Osteocyte (in vitro differentiated cells): ENCODE measurements at regions not wholly inside any gene's neighbourhood (a gene's known extent, or its start where the extent isn't known, plus 50 kb on each side); places are given as distances from the start of the nearest gene placed in this dataset.

ENCODE experiments used
- DNase-seq: peaks from one replicate; pipeline ENCODE4 v3.0.0; 2021; ENCODE audit warnings: mixed read lengths; ENCODE audit not compliant: unreplicated experiment; ENCODE audit errors: extremely low spot score
- H3K27ac Mint-ChIP-seq: one replicate; pipeline ENCODE4 v1.8.0; 2021; ENCODE audit warnings: mild to moderate bottlenecking, mixed read lengths; ENCODE audit not compliant: unreplicated experiment
- H3K27me3 Mint-ChIP-seq: one replicate; pipeline ENCODE4 v1.8.0; 2021; ENCODE audit warnings: mixed read lengths; ENCODE audit not compliant: unreplicated experiment
- H3K36me3 Mint-ChIP-seq: one replicate; pipeline ENCODE4 v1.8.0; 2021; ENCODE audit warnings: mixed read lengths; ENCODE audit not compliant: unreplicated experiment
- H3K4me1 Mint-ChIP-seq: one replicate; pipeline ENCODE4 v1.8.0; 2021; ENCODE audit warnings: mixed read lengths; ENCODE audit not compliant: unreplicated experiment
- H3K4me3 Mint-ChIP-seq: one replicate; pipeline ENCODE4 v1.8.0; 2021; ENCODE audit warnings: mild to moderate bottlenecking, moderate library complexity, mixed read lengths; ENCODE audit not compliant: unreplicated experiment
- H3K9me3 Mint-ChIP-seq: one replicate; pipeline ENCODE4 v1.8.0; 2021; ENCODE audit warnings: mixed read lengths; ENCODE audit not compliant: unreplicated experiment
- TF ChIP-seq, protein P1 (sequence below): fragments of 200-600 bp; sonication (generic); IDR thresholded peaks from 2 replicates; pipeline ENCODE4 v1.5.0; 2021; ENCODE audit warnings: antibody characterized with exemption, mild to moderate bottlenecking, moderate library complexity

GRCh38 chr12:83864054-83864453 is 1048.5 kb downstream of the SLC6A15 start:
- Mint-ChIP-seq H3K9me3 (peaks cover 5% of the 10 kb centered on the region), H3K27me3 (no peaks in the 10 kb centered on the region), H3K4me3 (no peak overlapping the region), H3K4me1 (peaks cover 20% of the 10 kb centered on the region), H3K36me3 (no peaks in the 10 kb centered on the region), H3K27ac (peak overlapping the region; percentile 60)
- no peak for DNase-seq
- TF ChIP-seq, protein P1, sequence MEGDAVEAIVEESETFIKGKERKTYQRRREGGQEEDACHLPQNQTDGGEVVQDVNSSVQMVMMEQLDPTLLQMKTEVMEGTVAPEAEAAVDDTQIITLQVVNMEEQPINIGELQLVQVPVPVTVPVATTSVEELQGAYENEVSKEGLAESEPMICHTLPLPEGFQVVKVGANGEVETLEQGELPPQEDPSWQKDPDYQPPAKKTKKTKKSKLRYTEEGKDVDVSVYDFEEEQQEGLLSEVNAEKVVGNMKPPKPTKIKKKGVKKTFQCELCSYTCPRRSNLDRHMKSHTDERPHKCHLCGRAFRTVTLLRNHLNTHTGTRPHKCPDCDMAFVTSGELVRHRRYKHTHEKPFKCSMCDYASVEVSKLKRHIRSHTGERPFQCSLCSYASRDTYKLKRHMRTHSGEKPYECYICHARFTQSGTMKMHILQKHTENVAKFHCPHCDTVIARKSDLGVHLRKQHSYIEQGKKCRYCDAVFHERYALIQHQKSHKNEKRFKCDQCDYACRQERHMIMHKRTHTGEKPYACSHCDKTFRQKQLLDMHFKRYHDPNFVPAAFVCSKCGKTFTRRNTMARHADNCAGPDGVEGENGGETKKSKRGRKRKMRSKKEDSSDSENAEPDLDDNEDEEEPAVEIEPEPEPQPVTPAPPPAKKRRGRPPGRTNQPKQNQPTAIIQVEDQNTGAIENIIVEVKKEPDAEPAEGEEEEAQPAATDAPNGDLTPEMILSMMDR: no peak

- Mint-ChIP-seq H3K36me3 (peaks cover 7% of the 10 kb centered on the region), H3K9me3 (peaks cover 32% of the 10 kb centered on the region), H3K4me3 (no peak overlapping the region), H3K4me1 (peaks cover 8% of the 10 kb centered on the region), H3K27ac (no peak overlapping the region), H3K27me3 (no peaks in the 10 kb centered on the region)
- TF ChIP-seq, protein P1: no peak
- DNase-seq: no peak
Measured at GRCh38 chr12:83859021-83859420, 1053.6 kb downstream of the SLC6A15 start.

DNA sequence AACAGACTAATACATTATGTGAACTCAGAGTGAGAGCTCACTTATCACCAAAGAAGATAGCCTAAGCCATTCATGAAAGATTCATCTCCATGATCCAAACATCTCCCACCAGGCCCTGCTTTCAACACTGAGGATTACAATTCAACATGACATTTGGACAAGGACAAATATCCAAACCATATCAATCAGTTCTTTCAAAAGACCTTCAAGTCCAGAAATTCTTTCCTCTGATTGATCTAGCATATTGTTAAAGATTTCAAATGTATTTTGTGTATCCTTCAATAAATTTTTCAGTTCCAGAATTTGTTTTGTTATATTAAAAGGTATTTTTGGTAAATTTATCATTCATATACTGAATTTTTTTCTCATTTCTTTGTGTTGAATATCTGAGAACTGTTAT is 1055.8 kb downstream of the SLC6A15 start:
- no peak overlapping the region for H3K4me3 Mint-ChIP-seq

DNA sequence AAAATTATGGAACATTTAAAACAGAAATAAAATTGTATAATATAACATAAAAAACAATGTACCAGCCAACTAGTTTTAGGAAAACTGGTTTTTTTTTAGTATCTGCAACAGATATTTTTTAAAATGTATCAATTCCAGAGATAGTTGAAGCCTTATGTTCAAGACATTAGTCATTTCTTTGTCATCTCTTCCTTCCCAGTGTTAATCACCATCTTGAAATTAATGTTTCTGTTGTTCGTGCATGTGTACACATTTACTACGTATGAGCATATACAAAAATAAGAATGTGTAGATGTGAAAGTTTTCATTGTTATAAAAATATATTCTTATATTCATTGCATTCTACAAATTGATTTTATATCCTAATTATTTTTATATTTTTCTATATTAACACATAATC is 1062.1 kb downstream of the SLC6A15 start:
- Mint-ChIP-seq H3K4me3 (no peak overlapping the region), H3K4me1 (peaks cover 16% of the 10 kb centered on the region), H3K27me3 (no peaks in the 10 kb centered on the region), H3K9me3 (peaks cover 21% of the 10 kb centered on the region), H3K36me3 (no peaks in the 10 kb centered on the region), H3K27ac (no peak overlapping the region)
- TF ChIP-seq, protein P1: no peak
- DNase-seq: no peak

More for the DNA sequence above, 1055.8 kb downstream of the SLC6A15 start:
- Mint-ChIP-seq H3K9me3 (peaks cover 41% of the 10 kb centered on the region), H3K4me1 (peaks cover 10% of the 10 kb centered on the region), H3K27ac (no peak overlapping the region), H3K36me3 (peaks cover 7% of the 10 kb centered on the region), H3K27me3 (no peaks in the 10 kb centered on the region)
- TF ChIP-seq, protein P1: no peak
- DNase-seq: no peak

DNA sequence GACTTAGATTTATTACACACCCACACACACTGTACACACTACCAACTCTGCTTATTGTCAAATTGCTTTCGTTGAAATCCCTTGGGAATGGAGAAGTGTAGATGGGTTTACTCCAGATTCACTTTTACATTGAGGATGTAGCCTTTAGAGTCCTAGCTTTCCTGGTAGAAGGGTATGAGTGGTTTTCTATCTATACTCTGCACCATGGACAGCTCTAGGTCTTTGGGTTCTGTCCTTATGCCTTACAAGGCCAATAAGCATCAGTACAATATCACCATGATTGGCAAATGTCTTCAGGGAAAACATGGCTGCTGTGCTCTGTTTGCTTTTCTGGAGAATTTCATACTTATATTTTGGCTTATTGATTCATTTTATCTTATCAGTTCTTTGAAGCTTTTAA is 1063.9 kb downstream of the SLC6A15 start:
- Mint-ChIP-seq H3K9me3 (peaks cover 10% of the 10 kb centered on the region), H3K4me1 (peaks cover 28% of the 10 kb centered on the region), H3K27me3 (no peaks in the 10 kb centered on the region), H3K4me3 (no peak overlapping the region), H3K36me3 (no peaks in the 10 kb centered on the region), H3K27ac (no peak overlapping the region)
- TF ChIP-seq, protein P1: no peak
- no peak for DNase-seq
